Effector memory CD8-positive, alpha-beta T cell (primary cell): ENCODE measurements at regions not wholly inside any gene's neighbourhood (a gene's known extent, or its start where the extent isn't known, plus 50 kb on each side); places are given as distances from the start of the nearest gene placed in this dataset.

ENCODE experiments used
- ATAC-seq: fragments of 150-1000 bp; cut with Tn5 transposase; replicated peaks from 2 replicates; pipeline ENCODE4 v1.10.0; 2021; ENCODE audit warnings: mild to moderate bottlenecking, moderate library complexity
- DNase-seq, 3 experiments: peaks; one replicate each; pipeline ENCODE4 v3.0.0; 2021
- H3K27ac Mint-ChIP-seq, 2 donors: one replicate each; pipeline ENCODE4 v1.8.0; 2022; ENCODE audit warnings: mild to moderate bottlenecking in 2 of 2, mixed read lengths in 2 of 2, moderate library complexity in 2 of 2
- H3K27me3 Mint-ChIP-seq, 2 donors: one replicate each; pipeline ENCODE4 v1.8.0; 2022; ENCODE audit warnings: mixed read lengths in 2 of 2
- H3K36me3 Mint-ChIP-seq: one replicate; pipeline ENCODE4 v1.8.0; 2022; ENCODE audit warnings: mild to moderate bottlenecking, moderate library complexity, mixed read lengths; ENCODE audit not compliant: insufficient read depth
- H3K4me1 Mint-ChIP-seq, 2 donors: one replicate each; pipeline ENCODE4 v1.8.0; 2022; ENCODE audit warnings: low read depth in 2 of 2, mixed read lengths in 2 of 2
- H3K4me3 Mint-ChIP-seq, 2 donors: one replicate each; pipeline ENCODE4 v1.8.0; 2022; ENCODE audit warnings: mild to moderate bottlenecking in 2 of 2, mixed read lengths in 2 of 2, moderate library complexity in 2 of 2
- H3K9me3 Mint-ChIP-seq, 2 donors: one replicate each; pipeline ENCODE4 v1.8.0; 2022; ENCODE audit warnings: mixed read lengths in 2 of 2

GRCh38 chr1:73778471-73778870, 419.5 kb downstream of the LRRIQ3 start:
- no peak overlapping the region for H3K4me3 Mint-ChIP-seq
- H3K4me1 Mint-ChIP-seq = no peaks in the 10 kb centered on the region
- H3K27me3 Mint-ChIP-seq = no peaks in the 10 kb centered on the region
- H3K27ac Mint-ChIP-seq = no peak overlapping the region
- H3K36me3 Mint-ChIP-seq = no peaks in the 10 kb centered on the region
- no peak for ATAC-seq
- H3K9me3 Mint-ChIP-seq = peaks cover 4 to 5% of the 10 kb centered on the region in 2 donors
- no peak for DNase-seq

- no peaks in the 10 kb centered on the region for H3K27me3 Mint-ChIP-seq
- no peak for ATAC-seq
- H3K4me3 Mint-ChIP-seq = no peak overlapping the region
- no peaks in the 10 kb centered on the region for H3K36me3 Mint-ChIP-seq
- H3K4me1 Mint-ChIP-seq = no peaks in the 10 kb centered on the region
- peaks cover 5 to 6% of the 10 kb centered on the region in 2 donors for H3K9me3 Mint-ChIP-seq
- no peak for DNase-seq
- no peak overlapping the region for H3K27ac Mint-ChIP-seq
These were observed 422.1 kb downstream of the LRRIQ3 start for GRCh38 chr1:73775896-73776295.

GRCh38 chr1:73772941-73773340, 425.0 kb downstream of the LRRIQ3 start:
- DNase-seq (no peak), ATAC-seq (no peak)
- no peak overlapping the region for H3K4me3 Mint-ChIP-seq
- H3K36me3 Mint-ChIP-seq = no peaks in the 10 kb centered on the region
- no peaks in the 10 kb centered on the region for H3K27me3 Mint-ChIP-seq
- no peak overlapping the region for H3K27ac Mint-ChIP-seq
- H3K4me1 Mint-ChIP-seq = no peaks in the 10 kb centered on the region
- peaks cover 3 to 4% of the 10 kb centered on the region in 2 donors for H3K9me3 Mint-ChIP-seq

GRCh38 chr1:73771396-73771795, 426.6 kb downstream of the LRRIQ3 start:
- H3K9me3 Mint-ChIP-seq = peaks cover 3 to 5% of the 10 kb centered on the region in 2 donors
- H3K27me3 Mint-ChIP-seq = no peaks in the 10 kb centered on the region
- H3K36me3 Mint-ChIP-seq = no peaks in the 10 kb centered on the region
- ATAC-seq (no peak), DNase-seq (no peak)
- no peak overlapping the region for H3K4me3 Mint-ChIP-seq
- H3K27ac Mint-ChIP-seq = no peak overlapping the region
- no peaks in the 10 kb centered on the region for H3K4me1 Mint-ChIP-seq

- Mint-ChIP-seq H3K4me1 (no peaks in the 10 kb centered on the region), H3K27me3 (no peaks in the 10 kb centered on the region), H3K36me3 (no peaks in the 10 kb centered on the region), H3K27ac (no peak overlapping the region), H3K9me3 (peaks cover 5 to 6% of the 10 kb centered on the region in 2 donors), H3K4me3 (no peak overlapping the region)
- no peak for ATAC-seq
- DNase-seq = no peak
These were observed 427.7 kb downstream of the LRRIQ3 start for GRCh38 chr1:73770109-73770905.

GRCh38 chr1:73766786-73767348, 431.1 kb downstream of the LRRIQ3 start:
- peaks cover 5 to 8% of the 10 kb centered on the region in 2 donors for H3K9me3 Mint-ChIP-seq
- H3K27ac Mint-ChIP-seq = no peak overlapping the region
- H3K4me3 Mint-ChIP-seq = no peak overlapping the region
- no peaks in the 10 kb centered on the region for H3K4me1 Mint-ChIP-seq
- no peak for DNase-seq
- H3K27me3 Mint-ChIP-seq = no peaks in the 10 kb centered on the region
- no peak for ATAC-seq
- H3K36me3 Mint-ChIP-seq = no peaks in the 10 kb centered on the region

- Mint-ChIP-seq H3K27me3 (no peaks in the 10 kb centered on the region), H3K4me1 (no peaks in the 10 kb centered on the region), H3K36me3 (no peaks in the 10 kb centered on the region), H3K9me3 (peaks cover 6 to 7% of the 10 kb centered on the region in 2 donors), H3K27ac (no peak overlapping the region), H3K4me3 (no peak overlapping the region)
- no peak for ATAC-seq
- DNase-seq = no peak
These were observed 432.3 kb downstream of the LRRIQ3 start for GRCh38 chr1:73765551-73766233.

GRCh38 chr1:73761559-73761958, 436.4 kb downstream of the LRRIQ3 start:
- H3K4me1 Mint-ChIP-seq = no peaks in the 10 kb centered on the region
- H3K9me3 Mint-ChIP-seq = peaks cover 7 to 8% of the 10 kb centered on the region in 2 donors
- no peaks in the 10 kb centered on the region for H3K36me3 Mint-ChIP-seq
- ATAC-seq (no peak), DNase-seq (no peak)
- no peak overlapping the region for H3K27ac Mint-ChIP-seq
- no peaks in the 10 kb centered on the region for H3K27me3 Mint-ChIP-seq
- no peak overlapping the region for H3K4me3 Mint-ChIP-seq

GRCh38 chr1:73759011-73759410, 439.0 kb downstream of the LRRIQ3 start:
- ATAC-seq = no peak
- H3K27ac Mint-ChIP-seq = no peak overlapping the region
- H3K36me3 Mint-ChIP-seq = no peaks in the 10 kb centered on the region
- no peaks in the 10 kb centered on the region for H3K27me3 Mint-ChIP-seq
- peaks cover 3 to 9% of the 10 kb centered on the region in 2 donors for H3K9me3 Mint-ChIP-seq
- H3K4me1 Mint-ChIP-seq = no peaks in the 10 kb centered on the region
- H3K4me3 Mint-ChIP-seq = no peak overlapping the region
- DNase-seq = no peak

GRCh38 chr1:73756817-73757216, 441.2 kb downstream of the LRRIQ3 start:
- DNase-seq (no peak), ATAC-seq (no peak)
- peaks cover 3 to 16% of the 10 kb centered on the region in 2 donors for H3K9me3 Mint-ChIP-seq
- H3K4me3 Mint-ChIP-seq = no peak overlapping the region
- no peaks in the 10 kb centered on the region for H3K4me1 Mint-ChIP-seq
- no peak overlapping the region for H3K27ac Mint-ChIP-seq
- no peaks in the 10 kb centered on the region for H3K36me3 Mint-ChIP-seq
- H3K27me3 Mint-ChIP-seq = no peaks in the 10 kb centered on the region

GRCh38 chr1:73755649-73756048, 442.3 kb downstream of the LRRIQ3 start:
- Mint-ChIP-seq H3K4me1 (no peaks in the 10 kb centered on the region), H3K9me3 (peaks cover 7 to 14% of the 10 kb centered on the region in 2 donors), H3K27ac (no peak overlapping the region), H3K27me3 (no peaks in the 10 kb centered on the region), H3K4me3 (no peak overlapping the region), H3K36me3 (no peaks in the 10 kb centered on the region)
- no peak for DNase-seq
- no peak for ATAC-seq

- DNase-seq (no peak), ATAC-seq (no peak)
- Mint-ChIP-seq H3K9me3 (peaks cover 4 to 11% of the 10 kb centered on the region in 2 donors), H3K36me3 (no peaks in the 10 kb centered on the region), H3K27me3 (no peaks in the 10 kb centered on the region), H3K27ac (no peak overlapping the region), H3K4me3 (no peak overlapping the region), H3K4me1 (no peaks in the 10 kb centered on the region)
These were observed 448.0 kb downstream of the LRRIQ3 start for GRCh38 chr1:73749996-73750395.

GRCh38 chr1:73744985-73745384, 453.0 kb downstream of the LRRIQ3 start:
- H3K36me3 Mint-ChIP-seq = no peaks in the 10 kb centered on the region
- no peak for ATAC-seq
- no peak overlapping the region for H3K27ac Mint-ChIP-seq
- DNase-seq = no peak
- H3K9me3 Mint-ChIP-seq = peaks cover 6 to 14% of the 10 kb centered on the region in 2 donors
- H3K4me3 Mint-ChIP-seq = no peak overlapping the region
- H3K27me3 Mint-ChIP-seq = no peaks in the 10 kb centered on the region
- no peaks in the 10 kb centered on the region for H3K4me1 Mint-ChIP-seq

GRCh38 chr1:73736125-73736524, 461.9 kb downstream of the LRRIQ3 start:
- no peaks in the 10 kb centered on the region for H3K27me3 Mint-ChIP-seq
- ATAC-seq (no peak), DNase-seq (no peak)
- H3K4me3 Mint-ChIP-seq = no peak overlapping the region
- no peaks in the 10 kb centered on the region for H3K36me3 Mint-ChIP-seq
- no peak overlapping the region for H3K27ac Mint-ChIP-seq
- peaks cover 7 to 14% of the 10 kb centered on the region in 2 donors for H3K9me3 Mint-ChIP-seq
- H3K4me1 Mint-ChIP-seq = no peaks in the 10 kb centered on the region
